Fibroblast of skin of abdomen (primary cell): ENCODE measurements at regions not wholly inside any gene's neighbourhood (a gene's known extent, or its start where the extent isn't known, plus 50 kb on each side); places are given as distances from the start of the nearest gene placed in this dataset.

Experiments
- DNase-seq: peaks from one replicate; pipeline ENCODE4 v3.0.0-alpha.2; 2013

DNA sequence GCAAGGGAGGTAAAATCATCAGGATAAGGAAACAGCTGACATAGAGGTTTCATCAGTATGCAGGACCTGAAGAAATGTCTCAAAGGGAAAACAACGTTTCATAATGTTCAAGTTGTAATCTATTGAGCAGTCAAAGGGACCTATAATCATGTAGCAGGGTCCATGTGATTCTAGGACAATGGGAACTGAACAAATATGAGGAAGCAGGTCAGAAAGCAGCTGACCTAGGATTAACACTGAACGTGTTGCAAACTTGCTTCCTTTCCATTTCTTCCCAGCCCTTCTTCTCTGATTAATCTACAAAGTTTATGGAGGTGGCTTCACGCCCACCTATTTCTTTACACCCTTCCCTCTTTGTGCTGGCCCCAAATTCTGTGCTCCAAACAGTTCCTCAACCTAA, 256.9 kb upstream of the AKR1E2 start:
- no peak for DNase-seq

GRCh38 chr10:4568731-4569130, 257.3 kb upstream of the AKR1E2 start:
- DNase-seq: no peak

GRCh38 chr10:4568086-4568485, 257.9 kb upstream of the AKR1E2 start:
- DNase-seq: no peak

DNA sequence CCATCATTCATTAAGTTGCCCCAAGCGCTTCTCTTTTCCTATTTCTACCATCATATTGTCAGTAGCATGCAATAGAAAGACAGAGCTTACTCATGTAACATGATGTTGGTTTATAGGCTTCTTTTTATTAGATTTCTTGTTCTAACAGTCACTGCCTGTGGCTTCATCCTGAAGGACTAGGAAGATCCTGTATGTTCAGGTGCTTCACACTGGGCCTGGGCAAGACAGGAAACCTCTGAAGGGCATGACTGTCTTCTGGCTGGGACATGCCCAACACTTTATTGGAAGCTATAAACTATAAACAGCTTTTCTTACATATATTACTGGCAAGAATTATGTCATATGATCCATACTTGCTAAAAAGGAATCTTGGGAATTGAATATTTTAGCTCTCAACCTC, 258.4 kb upstream of the AKR1E2 start:
- DNase-seq: no peak

DNA sequence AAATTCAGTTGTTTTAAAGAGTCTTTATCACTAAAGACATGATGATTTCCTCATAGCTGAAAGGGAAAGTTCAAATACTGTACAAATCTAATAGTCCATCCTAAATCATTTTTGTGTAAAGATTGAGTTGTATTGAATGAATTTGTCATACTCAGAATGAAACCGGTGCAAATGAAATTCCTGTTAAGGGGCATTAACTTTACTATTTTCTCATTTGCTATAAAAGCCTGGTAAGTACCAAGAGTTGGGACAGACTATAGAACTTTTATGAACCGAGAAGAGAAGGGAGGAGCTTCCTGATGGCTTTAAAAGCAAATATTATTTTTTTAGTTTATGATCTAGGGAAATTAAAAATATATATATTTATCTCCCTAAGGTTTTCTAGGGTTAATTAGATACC, 260.0 kb upstream of the AKR1E2 start:
- DNase-seq: no peak

DNA sequence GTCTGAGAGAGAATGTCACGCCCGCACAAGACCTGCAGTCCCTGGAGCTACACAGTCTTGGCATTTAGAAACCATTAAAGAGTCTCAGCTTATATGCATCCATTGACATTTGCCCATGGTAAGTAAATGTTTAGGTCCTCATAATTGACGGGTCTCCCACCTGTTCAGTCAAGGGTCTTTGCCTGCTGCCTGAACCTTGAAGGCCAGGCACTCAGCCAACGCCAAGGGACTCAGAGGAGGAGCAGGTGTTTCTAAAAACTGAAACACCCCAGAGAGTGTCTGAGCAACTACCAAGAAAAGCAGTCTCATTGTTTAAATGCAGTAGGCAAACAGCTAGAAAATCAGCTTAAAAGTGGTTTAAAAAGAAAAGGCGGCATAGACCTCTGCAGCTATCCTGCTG, 264.7 kb upstream of the AKR1E2 start:
- no peak for DNase-seq

DNA sequence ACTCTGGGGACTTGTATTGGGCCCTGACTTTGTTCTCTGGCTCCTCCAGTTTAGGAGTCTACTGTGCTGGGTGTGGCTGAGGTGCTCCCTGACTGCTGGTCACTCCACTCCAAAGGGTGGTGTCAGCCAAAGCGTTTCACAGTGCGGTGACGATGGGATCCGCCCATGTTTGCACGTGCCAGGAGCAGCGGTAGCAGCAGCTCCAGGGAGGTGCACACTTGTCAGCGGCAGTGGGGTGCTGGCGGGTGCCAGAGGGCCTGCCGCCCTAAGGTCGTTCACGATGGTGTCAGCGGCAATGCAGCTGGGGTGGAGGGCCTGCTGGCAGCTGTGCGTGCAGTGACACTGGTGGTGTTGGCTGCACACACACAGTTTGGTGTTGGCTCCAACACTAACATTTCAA, 268.5 kb upstream of the AKR1E2 start:
- no peak for DNase-seq

GRCh38 chr10:4556527-4556926, 269.5 kb upstream of the AKR1E2 start:
- no peak for DNase-seq

GRCh38 chr10:4555920-4556319, 270.1 kb upstream of the AKR1E2 start:
- no peak for DNase-seq

DNA sequence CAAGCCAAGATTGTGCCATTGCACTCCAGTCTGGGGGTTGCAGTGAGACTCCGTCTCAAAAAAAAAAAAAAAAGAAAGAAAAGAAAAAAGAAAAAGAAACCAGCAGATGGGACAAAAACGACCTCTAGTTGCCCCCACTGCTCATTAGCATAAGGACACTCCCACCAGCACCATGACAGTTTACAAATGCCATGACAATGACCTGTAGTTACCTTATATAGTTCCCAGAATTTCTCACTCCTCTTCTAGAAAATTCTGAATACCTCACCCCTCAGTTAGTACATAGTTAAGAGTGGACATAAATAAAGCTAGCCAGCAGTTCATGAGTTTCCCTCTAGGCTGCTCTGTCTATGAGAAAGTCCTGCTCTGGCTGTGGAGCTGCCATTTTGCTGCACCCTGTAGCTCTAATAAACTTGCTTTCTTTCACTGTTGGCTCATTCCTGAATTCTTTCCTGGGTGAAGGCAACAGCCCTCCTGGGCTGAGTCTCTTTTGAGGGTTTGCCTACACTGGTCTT, 276.8 kb upstream of the AKR1E2 start:
- DNase-seq: no peak

- no peak for DNase-seq
These were observed 279.1 kb upstream of the AKR1E2 start for GRCh38 chr10:4546931-4547330.

- DNase-seq: peak; percentile 74
These were observed 279.5 kb upstream of the AKR1E2 start for GRCh38 chr10:4546500-4546899.

- DNase-seq: peak; percentile 73
These were observed 280.9 kb upstream of the AKR1E2 start for GRCh38 chr10:4545062-4545461.

- DNase-seq: peak; percentile 24
These were observed 282.0 kb upstream of the AKR1E2 start for GRCh38 chr10:4543938-4544533.

DNA sequence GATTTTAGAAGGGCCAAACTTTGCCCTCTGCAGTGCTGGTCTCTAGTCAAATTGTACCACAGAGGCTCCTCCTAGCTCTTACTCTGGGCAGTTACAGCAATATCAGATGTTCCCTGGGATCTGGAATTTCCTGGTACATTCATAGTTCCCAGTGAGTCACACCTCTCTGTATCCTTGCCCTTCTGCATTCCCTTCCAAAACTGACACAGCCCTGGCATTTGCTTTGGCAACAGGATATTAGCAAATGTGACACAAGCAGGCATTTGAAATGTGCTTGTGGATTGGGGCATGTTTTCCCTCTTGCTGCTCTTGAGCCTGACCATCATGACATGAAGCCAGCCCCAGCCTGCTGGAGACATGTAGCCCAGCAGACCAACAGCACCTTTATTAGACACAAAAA, 284.7 kb upstream of the AKR1E2 start:
- DNase-seq: peak; percentile 86

DNA sequence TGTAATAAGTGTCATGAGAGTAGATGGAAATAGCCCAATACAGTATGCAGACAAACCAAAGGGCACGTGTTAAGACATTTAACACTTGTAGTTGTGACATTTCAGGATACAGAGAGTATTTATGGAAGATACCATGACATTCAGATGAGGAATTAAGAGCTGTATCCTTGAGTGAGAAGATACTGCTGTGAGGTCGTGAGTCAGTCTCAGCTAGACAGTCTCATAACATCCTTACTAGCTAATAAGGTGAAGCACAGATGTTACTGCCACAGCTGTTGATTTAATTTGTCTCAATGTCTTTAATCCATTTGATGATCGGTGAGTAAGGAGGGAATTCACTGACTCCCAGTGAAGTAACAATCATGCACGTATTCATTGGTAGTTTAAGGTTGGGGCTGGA, 288.0 kb upstream of the AKR1E2 start:
- no peak for DNase-seq

DNA sequence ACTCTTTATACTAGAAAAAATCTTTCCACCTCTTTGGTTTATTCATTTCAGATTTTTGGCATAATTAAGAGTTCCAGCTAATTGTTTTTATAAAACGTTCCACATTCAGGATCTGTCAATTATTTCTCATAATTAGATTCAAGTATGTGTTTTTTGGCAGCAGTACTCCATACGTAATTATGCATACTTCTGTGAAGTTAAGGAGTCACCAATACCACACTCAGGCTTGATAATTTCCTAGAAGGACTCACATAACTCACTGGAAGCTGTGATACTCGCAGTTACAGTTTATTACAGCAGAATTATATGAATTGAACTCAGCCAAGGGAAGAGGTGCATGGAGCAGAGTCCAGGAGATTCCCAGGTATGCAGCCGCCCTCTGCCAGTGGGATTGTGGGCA, 290.5 kb upstream of the AKR1E2 start:
- peak; percentile 28 for DNase-seq

GRCh38 chr10:4533621-4534020, 292.4 kb upstream of the AKR1E2 start:
- no peak for DNase-seq

GRCh38 chr10:4532976-4533375, 293.0 kb upstream of the AKR1E2 start:
- no peak for DNase-seq

- DNase-seq: peak; percentile 73
These were observed 293.5 kb upstream of the AKR1E2 start for GRCh38 chr10:4532467-4532866.

DNA sequence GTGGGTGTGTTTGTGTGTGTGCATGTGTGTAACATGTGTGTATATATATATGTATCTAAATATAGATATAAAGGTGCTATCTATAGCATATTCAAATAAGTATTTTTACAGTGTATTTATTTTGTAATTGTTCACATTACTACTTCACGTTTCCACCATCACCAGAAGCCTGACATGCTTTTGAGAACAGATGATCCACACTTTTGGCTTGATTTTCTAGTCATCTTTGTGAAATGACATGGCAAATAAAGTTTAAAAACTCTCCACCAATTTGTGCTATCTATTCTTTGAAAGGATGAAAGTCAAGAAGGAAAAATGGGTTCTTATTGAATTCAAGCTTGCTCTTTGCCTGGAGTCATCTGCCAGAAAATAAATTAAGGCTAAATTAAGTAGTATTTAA, 294.0 kb upstream of the AKR1E2 start:
- DNase-seq: no peak

DNA sequence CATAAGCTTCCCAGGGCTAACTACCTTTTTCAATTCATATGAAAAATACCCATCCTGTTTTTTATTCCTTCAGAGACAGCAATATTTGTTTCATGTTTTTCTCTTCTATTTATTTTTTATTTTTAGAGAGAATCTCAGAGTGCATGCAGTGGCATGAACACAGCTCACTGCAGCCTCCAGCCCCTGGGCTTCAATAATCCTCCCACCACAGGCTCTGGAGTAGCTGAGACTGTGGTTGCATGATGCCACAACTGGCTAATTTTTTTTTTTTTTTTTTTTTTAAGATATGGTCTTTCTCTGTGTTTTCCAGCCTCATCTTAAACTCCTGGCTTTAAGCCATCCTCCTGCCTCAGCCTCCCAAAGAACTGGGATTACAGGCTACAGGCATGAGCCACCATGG, 296.7 kb upstream of the AKR1E2 start:
- no peak for DNase-seq

DNA sequence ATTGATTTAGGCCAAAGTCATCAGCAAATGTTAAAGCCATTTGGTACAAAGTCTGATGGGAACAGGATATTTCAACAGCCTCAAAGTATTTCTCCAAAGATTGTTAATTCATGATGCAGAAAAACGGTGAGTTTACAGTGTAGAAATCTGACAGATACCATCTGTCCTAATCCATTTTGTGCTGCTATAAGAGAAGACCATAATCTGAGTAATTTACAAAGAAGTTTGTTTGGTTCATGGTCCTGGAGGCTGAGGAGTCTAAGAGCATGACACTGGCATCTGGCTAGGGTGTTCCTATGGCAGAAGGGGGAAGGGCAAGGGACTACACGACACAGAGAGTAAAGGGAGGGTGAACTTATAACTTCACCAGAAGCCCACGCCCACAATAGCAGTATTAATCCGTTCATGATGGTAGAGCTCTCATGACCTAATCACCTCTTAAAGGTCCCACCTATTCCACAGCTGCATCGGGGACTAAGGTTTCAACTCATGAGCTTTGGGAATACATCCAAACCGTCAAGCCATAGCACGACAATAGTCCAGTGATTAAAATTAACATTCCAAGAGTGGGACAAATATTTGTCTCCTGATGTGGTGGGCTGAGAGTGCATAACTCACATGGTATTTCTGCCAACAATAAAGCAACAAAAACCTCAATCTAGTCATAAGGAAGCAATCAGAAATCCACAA, 298.6 kb upstream of the AKR1E2 start:
- peak; percentile 77 for DNase-seq

- peak; percentile 65 for DNase-seq
These were observed 299.7 kb upstream of the AKR1E2 start for GRCh38 chr10:4526311-4526731.

DNA sequence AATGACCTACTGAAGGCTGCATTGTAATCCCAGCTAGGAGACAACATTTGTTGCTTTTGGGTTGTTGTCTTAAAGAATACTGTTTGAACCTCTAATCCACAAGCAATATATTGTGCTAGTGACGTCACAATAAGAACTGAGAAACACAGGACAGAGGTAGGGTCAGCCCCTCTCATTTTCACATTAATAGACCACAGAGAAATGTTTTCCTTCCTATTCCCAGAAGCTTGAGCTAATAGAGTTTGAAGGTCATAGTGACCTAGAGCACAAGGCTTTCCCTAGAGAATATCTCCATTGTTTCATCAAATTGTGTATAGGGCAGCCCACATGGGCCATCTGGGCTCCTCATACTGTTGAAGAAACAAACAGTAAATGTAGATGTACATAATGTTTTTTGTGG, 300.9 kb upstream of the AKR1E2 start:
- DNase-seq: no peak
